RWPE2 (cell line): ENCODE measurements at regions not wholly inside any gene's neighbourhood (a gene's known extent, or its start where the extent isn't known, plus 50 kb on each side); places are given as distances from the start of the nearest gene placed in this dataset.

ENCODE experiments used
- ATAC-seq: fragments of 200-7000 bp; cut with Tn5 transposase; 3 replicates; pipeline ENCODE4 v1.9.1; 2021; ENCODE audit warnings: low read depth
- DNase-seq: peaks from one replicate; pipeline ENCODE4 v3.0.0-alpha.2; 2020; ENCODE audit warnings: low spot score
- H3K27ac ChIP-seq: fragments of 450-650 bp; 2 replicates; pipeline ENCODE4 v1.5.1; 2017; ENCODE audit warnings: mild to moderate bottlenecking; ENCODE audit not compliant: poor library complexity, severe bottlenecking
- H3K27me3 ChIP-seq: fragments of 250-450 bp; sonication (Bioruptor Pico); 2 replicates; pipeline ENCODE4 v1.5.1; 2021; ENCODE audit warnings: mild to moderate bottlenecking, moderate library complexity; ENCODE audit not compliant: insufficient read depth, poor library complexity, severe bottlenecking
- H3K36me3 ChIP-seq: fragments of 250-450 bp; sonication (Bioruptor Pico); 2 replicates; pipeline ENCODE4 v1.5.1; 2020; ENCODE audit warnings: low read depth, mild to moderate bottlenecking, moderate library complexity
- H3K4me1 ChIP-seq: fragments of 250-450 bp; sonication (Bioruptor Pico); 2 replicates; pipeline ENCODE4 v1.5.1; 2021; ENCODE audit warnings: mild to moderate bottlenecking, moderate library complexity; ENCODE audit not compliant: insufficient read depth, poor library complexity, severe bottlenecking
- H3K4me3 ChIP-seq: fragments of 250-450 bp; sonication (Bioruptor Pico); 2 replicates; pipeline ENCODE4 v1.5.1; 2021; ENCODE audit warnings: mild to moderate bottlenecking, moderate library complexity; ENCODE audit not compliant: severe bottlenecking
- H3K9me3 ChIP-seq: fragments of 250-450 bp; sonication (Bioruptor Pico); 2 replicates; pipeline ENCODE4 v1.5.1; 2021; ENCODE audit warnings: mild to moderate bottlenecking, moderate library complexity; ENCODE audit not compliant: severe bottlenecking
- CTCF ChIP-seq: fragments of 450-650 bp; IDR thresholded peaks from one replicate; pipeline ENCODE4 v1.5.1; 2017; ENCODE audit warnings: mild to moderate bottlenecking, moderate library complexity; ENCODE audit not compliant: poor library complexity, severe bottlenecking

GRCh38 chr7:68411742-68412141 is 1186.5 kb upstream of the AUTS2 start:
- no peak for DNase-seq
- H3K36me3 ChIP-seq: no peaks in the 10 kb centered on the region
- ATAC-seq: no peak
- no peak overlapping the region for H3K27ac ChIP-seq
- H3K4me1 ChIP-seq: no peaks in the 10 kb centered on the region
- no peak overlapping the region for H3K4me3 ChIP-seq
- no peaks in the 10 kb centered on the region for H3K27me3 ChIP-seq
- no peak for TF ChIP-seq CTCF
- H3K9me3 ChIP-seq: no peaks in the 10 kb centered on the region

GRCh38 chr7:68414631-68415425 is 1183.4 kb upstream of the AUTS2 start:
- ATAC-seq: no peak
- no peaks in the 10 kb centered on the region for H3K27me3 ChIP-seq
- H3K4me3 ChIP-seq: no peak overlapping the region
- no peaks in the 10 kb centered on the region for H3K4me1 ChIP-seq
- no peak overlapping the region for H3K27ac ChIP-seq
- no peaks in the 10 kb centered on the region for H3K36me3 ChIP-seq
- DNase-seq: no peak
- H3K9me3 ChIP-seq: no peaks in the 10 kb centered on the region
- no peak for TF ChIP-seq CTCF

- H3K36me3 ChIP-seq: no peaks in the 10 kb centered on the region
- no peaks in the 10 kb centered on the region for H3K4me1 ChIP-seq
- DNase-seq: no peak
- H3K4me3 ChIP-seq: no peak overlapping the region
- no peaks in the 10 kb centered on the region for H3K9me3 ChIP-seq
- no peak overlapping the region for H3K27ac ChIP-seq
- no peak for ATAC-seq
- no peaks in the 10 kb centered on the region for H3K27me3 ChIP-seq
- no peak for TF ChIP-seq CTCF
Observed at GRCh38 chr7:68417002-68417401, 1181.3 kb upstream of the AUTS2 start.

- Histone ChIP-seq H3K36me3 (no peaks in the 10 kb centered on the region), H3K4me3 (no peak overlapping the region), H3K4me1 (no peaks in the 10 kb centered on the region), H3K27me3 (no peaks in the 10 kb centered on the region), H3K9me3 (no peaks in the 10 kb centered on the region), H3K27ac (no peak overlapping the region)
- no peak for TF ChIP-seq CTCF
- DNase-seq (no peak), ATAC-seq (no peak)
Observed at GRCh38 chr7:68417659-68418058, 1180.6 kb upstream of the AUTS2 start.
